A673 (cell line): ENCODE measurements at regions not wholly inside any gene's neighbourhood (a gene's known extent, or its start where the extent isn't known, plus 50 kb on each side); places are given as distances from the start of the nearest gene placed in this dataset.

Source experiments
- BruUV-seq: library from RNA; stranded (reverse); fragments of 400-500 nt; replicated peaks from 2 replicates; lab custom pipeline; 2021; lab: Mats Ljungman, UMichigan
- CTCF ChIA-PET: fragments of 300-600 bp; sonication (Branson Sonifier 250); formaldehyde crosslinking; loops from one replicate; lab custom pipeline; 2022; ENCODE audit warnings: antibody characterized with exemption; lab: Charles Lee
- POLR2A ChIA-PET: fragments of 300-600 bp; sonication (Branson Sonifier 250); formaldehyde crosslinking; loops from one replicate; lab custom pipeline; 2022; ENCODE audit warnings: antibody characterized with exemption; ENCODE audit not compliant: low non-redundant PET; lab: Charles Lee
- DNase-seq: peaks from one replicate; pipeline ENCODE4 v3.0.0-alpha.2; 2015; ENCODE audit warnings: low spot score
- H3K27ac ChIP-seq: fragments of 200-600 bp; sonication (generic); 2 replicates; pipeline ENCODE4 v1.5.1; 2016; ENCODE audit warnings: mixed run types, low read depth, mild to moderate bottlenecking, mixed read lengths, antibody characterized with exemption, low read length; ENCODE audit not compliant: poor library complexity, severe bottlenecking
- H3K27me3 ChIP-seq: fragments of 200-600 bp; sonication (generic); replicated peaks from 2 replicates; pipeline ENCODE4 v1.6.1; 2017; ENCODE audit warnings: mixed run types, low read depth, mild to moderate bottlenecking, mixed read lengths, antibody characterized with exemption, low read length; ENCODE audit not compliant: insufficient read depth, poor library complexity
- H3K36me3 ChIP-seq: fragments of 200-600 bp; sonication (generic); 2 replicates; pipeline ENCODE4 v1.6.1; 2016; ENCODE audit warnings: mixed run types, mild to moderate bottlenecking, mixed read lengths, antibody characterized with exemption, low read length; ENCODE audit not compliant: insufficient read depth, poor library complexity, severe bottlenecking
- H3K4me1 ChIP-seq: fragments of 200-600 bp; sonication (generic); 2 replicates; pipeline ENCODE4 v1.6.1; 2017; ENCODE audit warnings: mixed run types, mild to moderate bottlenecking, mixed read lengths, antibody characterized with exemption, low read length; ENCODE audit not compliant: insufficient read depth, poor library complexity, severe bottlenecking
- H3K4me3 ChIP-seq: fragments of 200-600 bp; sonication (generic); 2 replicates; pipeline ENCODE4 v1.5.1; 2016; ENCODE audit warnings: low read depth, mixed run types, mild to moderate bottlenecking, mixed read lengths, low read length; ENCODE audit not compliant: poor library complexity, severe bottlenecking
- H3K9me3 ChIP-seq: fragments of 200-600 bp; sonication (generic); 2 replicates; pipeline ENCODE4 v1.6.1; 2016; ENCODE audit warnings: mixed run types, low read depth, mild to moderate bottlenecking, mixed read lengths, antibody characterized with exemption, low read length; ENCODE audit not compliant: poor library complexity, severe bottlenecking
- EZH2 ChIP-seq: fragments of 200-600 bp; sonication (generic); IDR thresholded peaks from 2 replicates; pipeline ENCODE4 v1.6.1; 2017; ENCODE audit warnings: borderline replicate concordance, low read depth, mild to moderate bottlenecking, mixed read lengths, antibody characterized with exemption, low read length; ENCODE audit not compliant: poor library complexity, severe bottlenecking
- intact Hi-C: fragments of 100-400 bp; cut with micrococcal nuclease; formaldehyde crosslinking; loops from one replicate; pipeline ENCODE4 v1.10.0; 2022; ENCODE audit not compliant: unreplicated experiment
- TF ChIP-seq, protein P1 (sequence below): fragments of 300-800, 200-600 bp; sonication (generic); conservative IDR thresholded peaks from 2 replicates; pipeline ENCODE4 v1.5.1; 2017; ENCODE audit warnings: low read depth, mild to moderate bottlenecking, antibody characterized with exemption, low read length, moderate library complexity, mixed read lengths

DNA sequence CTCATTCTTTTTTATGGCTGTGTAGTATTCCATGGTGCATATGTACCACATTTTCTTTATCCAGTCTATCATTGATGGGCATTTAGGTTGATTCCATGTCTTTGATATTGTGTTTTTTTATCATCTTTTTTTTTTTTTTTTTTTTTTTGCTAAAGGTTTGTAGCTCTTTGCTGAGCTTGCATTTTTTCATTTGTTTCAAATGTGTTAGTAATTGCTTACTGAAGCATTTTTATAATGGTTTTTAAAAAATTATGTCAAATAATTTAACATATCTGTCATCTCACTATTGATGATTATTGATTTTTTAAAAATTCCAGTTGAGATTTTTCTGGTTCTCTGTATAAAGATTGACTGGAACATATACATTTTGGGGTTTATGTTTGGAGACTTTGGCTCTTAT lies 934.6 kb downstream of the TUSC7 start:
- intact Hi-C loops: no loop called here
- Histone ChIP-seq H3K27ac (no peak overlapping the region), H3K4me1 (no peaks in the 10 kb centered on the region), H3K4me3 (no peak overlapping the region), H3K9me3 (no peaks in the 10 kb centered on the region), H3K36me3 (no peaks in the 10 kb centered on the region), H3K27me3 (no peaks in the 10 kb centered on the region)
- ChIA-PET POLR2A (no interaction called here), CTCF (no interaction called here)
- no TSS peak for BruUV-seq
- TF ChIP-seq, protein P1, sequence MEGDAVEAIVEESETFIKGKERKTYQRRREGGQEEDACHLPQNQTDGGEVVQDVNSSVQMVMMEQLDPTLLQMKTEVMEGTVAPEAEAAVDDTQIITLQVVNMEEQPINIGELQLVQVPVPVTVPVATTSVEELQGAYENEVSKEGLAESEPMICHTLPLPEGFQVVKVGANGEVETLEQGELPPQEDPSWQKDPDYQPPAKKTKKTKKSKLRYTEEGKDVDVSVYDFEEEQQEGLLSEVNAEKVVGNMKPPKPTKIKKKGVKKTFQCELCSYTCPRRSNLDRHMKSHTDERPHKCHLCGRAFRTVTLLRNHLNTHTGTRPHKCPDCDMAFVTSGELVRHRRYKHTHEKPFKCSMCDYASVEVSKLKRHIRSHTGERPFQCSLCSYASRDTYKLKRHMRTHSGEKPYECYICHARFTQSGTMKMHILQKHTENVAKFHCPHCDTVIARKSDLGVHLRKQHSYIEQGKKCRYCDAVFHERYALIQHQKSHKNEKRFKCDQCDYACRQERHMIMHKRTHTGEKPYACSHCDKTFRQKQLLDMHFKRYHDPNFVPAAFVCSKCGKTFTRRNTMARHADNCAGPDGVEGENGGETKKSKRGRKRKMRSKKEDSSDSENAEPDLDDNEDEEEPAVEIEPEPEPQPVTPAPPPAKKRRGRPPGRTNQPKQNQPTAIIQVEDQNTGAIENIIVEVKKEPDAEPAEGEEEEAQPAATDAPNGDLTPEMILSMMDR: no peak
- TF ChIP-seq EZH2: no peak
- DNase-seq: no peak

DNA sequence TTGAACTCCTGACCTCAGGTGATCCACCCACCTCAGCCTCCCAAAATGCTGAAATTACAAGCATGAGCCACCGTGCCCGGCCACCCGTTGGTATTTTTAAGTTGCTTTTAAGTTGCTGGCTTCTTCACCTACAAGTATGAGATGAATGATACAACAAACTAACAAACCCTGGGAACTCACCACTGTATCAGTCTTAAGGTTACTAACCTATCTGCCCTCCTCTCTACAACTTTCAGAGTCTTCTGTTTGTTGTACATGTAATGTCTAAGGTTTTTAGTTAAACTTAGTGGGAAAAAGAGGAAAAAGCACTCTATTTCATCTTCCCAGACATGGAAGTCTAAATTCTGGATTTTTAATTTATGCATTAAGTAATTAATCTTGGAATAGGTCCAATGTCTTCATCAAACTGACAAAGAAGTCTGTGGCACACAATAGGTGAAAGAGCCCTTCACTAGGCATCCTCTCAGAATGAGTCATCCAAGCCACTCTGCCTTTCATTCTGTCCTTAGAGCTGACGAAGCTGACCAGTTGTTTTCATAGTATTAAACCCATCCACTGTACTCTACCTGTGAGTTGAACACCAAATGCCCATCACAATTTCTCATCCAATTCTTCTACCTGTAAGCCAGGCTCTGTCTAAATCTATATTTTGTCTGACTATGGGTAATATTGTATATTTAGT lies 936.1 kb downstream of the TUSC7 start:
- Histone ChIP-seq H3K36me3 (no peaks in the 10 kb centered on the region), H3K27me3 (no peaks in the 10 kb centered on the region), H3K4me3 (no peak overlapping the region), H3K9me3 (no peaks in the 10 kb centered on the region), H3K4me1 (no peaks in the 10 kb centered on the region), H3K27ac (no peak overlapping the region)
- ChIA-PET CTCF (no interaction called here), POLR2A (no interaction called here)
- no peak for TF ChIP-seq EZH2
- TF ChIP-seq, protein P1: no peak
- DNase-seq: no peak
- no TSS peak for BruUV-seq
- intact Hi-C loops: no loop called here

DNA sequence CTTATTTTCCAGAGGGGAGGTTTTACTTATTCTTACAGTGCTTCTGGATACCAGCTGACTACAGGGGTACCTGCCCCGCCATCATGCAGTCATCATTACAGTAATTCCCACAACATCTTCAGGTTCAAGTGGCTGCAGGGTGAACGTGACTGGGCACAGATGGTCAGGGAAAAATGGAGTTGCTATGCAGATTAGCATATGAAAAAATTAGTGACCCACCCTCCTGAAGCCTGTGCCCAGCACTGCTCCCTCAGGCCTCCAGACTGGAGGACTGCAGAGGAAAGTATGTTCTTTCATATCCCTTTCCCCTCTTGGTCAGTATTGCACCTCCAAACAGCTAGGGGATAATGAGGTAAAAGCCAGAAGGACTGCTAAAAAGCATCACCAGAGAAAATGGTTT lies 937.9 kb downstream of the TUSC7 start:
- intact Hi-C loops: no loop called here
- no peak for DNase-seq
- TF ChIP-seq, protein P1: no peak
- TF ChIP-seq EZH2: no peak
- Histone ChIP-seq H3K27ac (no peak overlapping the region), H3K36me3 (no peaks in the 10 kb centered on the region), H3K27me3 (no peaks in the 10 kb centered on the region), H3K4me1 (no peaks in the 10 kb centered on the region), H3K9me3 (no peaks in the 10 kb centered on the region), H3K4me3 (no peak overlapping the region)
- POLR2A ChIA-PET: no interaction called here
- no TSS peak for BruUV-seq
- CTCF ChIA-PET: no interaction called here
